ENCODE measurements at regions not wholly inside any gene's neighbourhood (a gene's known extent, or its start where the extent isn't known, plus 50 kb on each side); places are given as distances from the start of the nearest gene placed in this dataset.
"Not testable (repeated sequence)": the region's sequence is repeated elsewhere in the genome, so short reads cannot be mapped to it uniquely, and the experiment has no call there.

DNA sequence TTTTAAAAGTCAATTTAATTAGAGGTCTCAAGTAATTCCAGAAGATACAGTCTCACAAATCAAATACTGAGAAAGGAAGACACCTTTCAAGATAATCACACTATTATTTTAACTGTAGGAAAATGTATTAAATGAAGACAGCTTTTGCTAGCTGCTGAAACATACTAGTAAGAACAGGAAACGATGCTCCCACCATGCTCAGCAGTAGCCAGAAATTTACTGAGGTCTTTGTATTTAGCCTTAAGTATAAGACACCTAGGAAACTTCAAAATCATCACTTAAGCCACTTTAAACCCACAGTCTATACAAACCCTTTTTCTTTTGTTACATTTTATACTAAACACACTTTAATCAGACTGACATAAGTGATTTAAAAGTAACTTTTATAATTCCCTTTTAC, 72.7 kb upstream of the NPIPB12 start:
- DNase-seq (ENCODE audit: low read depth in 2 of 2) = not testable (repeated sequence)

DNA sequence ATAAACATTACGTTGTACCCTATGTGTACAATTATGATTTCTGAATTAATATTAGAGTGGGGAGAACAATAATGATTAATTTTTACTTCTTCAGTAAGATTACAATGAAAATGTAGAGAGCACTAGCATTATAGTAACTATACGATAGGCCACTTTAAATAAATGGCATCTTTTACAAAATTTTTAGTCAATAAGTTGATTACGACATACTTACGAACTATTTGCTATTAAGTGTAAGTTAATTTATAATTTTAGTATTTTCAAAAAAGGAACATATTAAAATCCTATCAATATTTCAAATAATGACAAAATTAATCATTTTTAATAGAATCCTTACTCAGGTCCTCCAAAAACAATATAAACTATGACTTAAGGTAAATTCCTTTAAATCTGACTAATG, 75.6 kb upstream of the NPIPB12 start:
- DNase-seq (ENCODE audit: low read depth in 2 of 2) = not testable (repeated sequence)

GRCh38 chr16:29591919-29592318, 71.1 kb upstream of the SPN start:
- not testable (repeated sequence) for DNase-seq (ENCODE audit: low read depth in 2 of 2)

DNA sequence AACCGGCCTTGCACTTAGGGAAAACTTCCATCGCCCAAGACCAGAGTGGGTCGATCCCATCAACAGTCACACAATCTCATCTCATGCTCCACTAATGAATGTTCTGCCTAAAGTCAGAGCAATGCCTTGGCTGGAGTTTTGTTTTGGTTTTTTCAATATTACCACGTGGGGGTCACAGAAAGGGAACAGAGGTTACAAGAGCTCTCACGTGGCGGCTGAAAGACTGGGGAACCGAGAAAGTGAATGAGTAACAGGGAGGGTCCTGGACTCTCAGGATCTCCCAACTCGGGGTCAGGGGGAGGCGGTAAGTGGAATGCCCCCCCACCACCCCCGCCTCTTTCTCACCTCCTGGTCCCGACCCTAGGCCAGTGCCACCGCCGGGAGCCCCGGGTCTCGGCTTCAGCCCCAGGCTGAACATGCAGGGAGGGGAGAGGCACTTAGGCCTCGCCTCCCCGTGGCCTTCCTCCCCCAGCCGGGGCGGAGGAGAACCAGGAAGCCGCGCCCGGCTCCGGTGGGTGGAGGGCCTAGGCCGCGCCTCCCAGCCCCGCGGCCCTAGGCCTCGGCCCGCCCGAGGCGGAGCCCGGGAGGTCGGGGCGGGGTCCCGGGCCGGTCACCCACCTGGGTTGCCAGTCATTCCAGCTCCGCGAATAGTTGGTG, 68.7 kb upstream of the SPN start:
- not testable (repeated sequence) for DNase-seq (ENCODE audit: low read depth in 2 of 2)

- peak; percentile 76 to 77 for DNase-seq (ENCODE audit: low read depth in 2 of 2)
Observed at GRCh38 chr16:29594926-29595838, 67.9 kb upstream of the SPN start.

- DNase-seq (ENCODE audit: low read depth in 2 of 2) = not testable (repeated sequence)
Observed at GRCh38 chr16:29597030-29597429, 66.0 kb upstream of the SPN start.

- DNase-seq (ENCODE audit: low read depth in 2 of 2) = not testable (repeated sequence)
Observed at GRCh38 chr16:29600111-29601000, 62.7 kb upstream of the SPN start.

DNA sequence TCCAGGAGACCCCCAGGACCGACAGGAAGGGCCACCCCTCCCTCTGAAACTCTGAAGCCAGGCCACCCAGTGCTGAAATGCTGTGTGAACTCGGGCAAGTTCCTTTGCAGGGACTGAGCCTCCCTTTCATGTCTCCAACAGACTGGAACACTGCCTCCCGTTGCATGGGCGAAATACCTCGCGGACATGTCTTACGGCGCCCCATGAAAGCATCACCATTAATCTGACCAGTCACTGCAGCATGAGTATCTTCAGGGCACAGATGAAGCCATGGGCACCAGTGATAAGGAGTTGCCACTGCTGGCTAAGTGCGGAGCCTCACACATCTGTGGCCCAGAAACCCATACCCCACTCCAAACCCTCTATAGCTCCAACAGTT, 60.8 kb upstream of the SPN start:
- DNase-seq (ENCODE audit: low read depth in 2 of 2) = not testable (repeated sequence)

DNA sequence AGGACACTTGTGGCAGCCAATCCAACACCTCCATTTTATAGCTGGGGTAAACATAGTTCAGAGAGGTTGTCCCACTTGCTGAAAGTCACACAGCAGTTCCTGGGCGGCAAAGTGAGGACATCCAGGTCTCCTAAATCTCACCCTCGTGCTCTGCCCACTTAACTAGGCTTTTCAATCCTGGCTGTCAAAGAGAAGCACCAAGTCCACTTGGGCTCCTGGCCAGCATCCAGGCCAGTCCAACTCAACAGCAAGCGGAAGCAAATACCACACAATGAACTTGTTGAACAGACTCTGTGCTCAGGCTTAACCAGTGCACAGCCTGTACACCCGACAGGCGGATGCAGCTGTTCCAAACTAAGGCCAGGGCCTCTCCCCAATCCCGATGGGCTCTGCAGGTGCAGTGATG, 60.4 kb upstream of the SPN start:
- not testable (repeated sequence) for DNase-seq (ENCODE audit: low read depth in 2 of 2)

GRCh38 chr16:29604631-29605549, 58.2 kb upstream of the SPN start:
- DNase-seq (ENCODE audit: low read depth in 2 of 2) = not testable (repeated sequence)

DNA sequence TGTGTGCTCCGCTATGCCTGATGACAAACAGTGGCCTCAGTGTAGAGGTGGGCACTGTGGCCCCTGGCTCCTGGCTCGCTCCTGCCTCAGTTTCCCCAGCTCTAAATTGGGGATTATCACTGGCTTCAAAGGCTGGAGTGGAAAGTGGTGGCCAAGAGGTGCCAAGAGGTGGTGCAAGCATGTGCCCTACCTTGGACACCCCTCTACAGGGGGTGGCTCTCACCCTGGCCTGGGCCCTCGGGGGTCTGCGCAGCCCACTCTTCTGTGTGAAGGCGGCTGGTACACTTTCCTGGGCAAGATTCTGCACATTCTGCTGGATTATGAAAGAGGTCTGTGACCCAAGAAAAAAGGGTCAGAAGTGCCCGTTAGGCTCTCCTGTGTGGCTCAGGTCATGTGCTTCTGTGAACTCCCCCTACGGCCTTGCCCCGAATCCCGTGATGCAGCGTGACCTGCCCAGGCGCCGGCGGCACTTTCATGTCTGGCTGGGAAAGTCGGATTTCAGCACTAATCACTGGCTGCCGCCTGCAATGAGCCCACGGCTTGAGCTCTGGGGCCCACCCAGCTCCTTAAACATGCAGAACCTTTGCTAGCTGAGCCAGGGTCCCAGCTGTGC, 57.3 kb upstream of the SPN start:
- DNase-seq (ENCODE audit: low read depth in 2 of 2) = not testable (repeated sequence)

DNA sequence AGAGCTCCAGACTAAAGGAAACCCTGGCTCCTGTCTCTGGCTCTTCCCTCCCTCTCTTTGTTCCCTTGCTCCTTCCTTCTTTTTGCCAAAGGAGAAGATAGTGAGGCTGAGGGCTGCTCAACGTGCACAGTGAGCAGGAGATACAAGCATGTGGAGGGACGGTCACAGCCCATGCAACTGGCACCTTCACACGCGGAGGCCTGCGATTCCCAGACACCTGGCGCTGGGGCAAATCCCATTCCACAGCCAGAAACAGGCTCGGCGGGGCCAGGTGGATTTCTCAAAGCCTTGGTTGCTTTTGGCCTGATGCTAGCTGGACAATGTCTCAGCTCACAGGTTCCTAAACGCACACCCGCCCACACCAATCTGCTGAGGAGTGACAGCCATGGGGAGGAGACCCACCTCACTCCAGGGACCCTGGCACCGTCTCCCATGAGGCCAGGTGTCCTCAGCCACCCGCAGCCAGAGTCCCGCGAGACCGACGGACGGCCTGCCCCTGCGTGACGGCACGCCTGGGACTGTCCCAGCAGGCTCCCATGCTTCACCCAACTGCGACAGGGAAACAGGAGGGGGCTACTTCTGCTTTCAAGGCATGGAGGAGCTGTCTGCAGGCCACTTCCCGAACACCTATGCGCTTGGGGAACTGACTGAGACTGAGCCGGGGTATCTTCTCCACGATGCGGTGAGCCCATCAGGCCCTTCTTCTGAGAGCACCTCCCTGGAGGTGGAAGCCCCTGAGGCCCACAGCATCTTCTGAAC, 56.2 kb upstream of the SPN start:
- DNase-seq (ENCODE audit: low read depth in 2 of 2) = not testable (repeated sequence)

- DNase-seq (ENCODE audit: low read depth in 2 of 2) = not testable (repeated sequence)
Observed at GRCh38 chr16:29607428-29607823, 55.6 kb upstream of the SPN start.

DNA sequence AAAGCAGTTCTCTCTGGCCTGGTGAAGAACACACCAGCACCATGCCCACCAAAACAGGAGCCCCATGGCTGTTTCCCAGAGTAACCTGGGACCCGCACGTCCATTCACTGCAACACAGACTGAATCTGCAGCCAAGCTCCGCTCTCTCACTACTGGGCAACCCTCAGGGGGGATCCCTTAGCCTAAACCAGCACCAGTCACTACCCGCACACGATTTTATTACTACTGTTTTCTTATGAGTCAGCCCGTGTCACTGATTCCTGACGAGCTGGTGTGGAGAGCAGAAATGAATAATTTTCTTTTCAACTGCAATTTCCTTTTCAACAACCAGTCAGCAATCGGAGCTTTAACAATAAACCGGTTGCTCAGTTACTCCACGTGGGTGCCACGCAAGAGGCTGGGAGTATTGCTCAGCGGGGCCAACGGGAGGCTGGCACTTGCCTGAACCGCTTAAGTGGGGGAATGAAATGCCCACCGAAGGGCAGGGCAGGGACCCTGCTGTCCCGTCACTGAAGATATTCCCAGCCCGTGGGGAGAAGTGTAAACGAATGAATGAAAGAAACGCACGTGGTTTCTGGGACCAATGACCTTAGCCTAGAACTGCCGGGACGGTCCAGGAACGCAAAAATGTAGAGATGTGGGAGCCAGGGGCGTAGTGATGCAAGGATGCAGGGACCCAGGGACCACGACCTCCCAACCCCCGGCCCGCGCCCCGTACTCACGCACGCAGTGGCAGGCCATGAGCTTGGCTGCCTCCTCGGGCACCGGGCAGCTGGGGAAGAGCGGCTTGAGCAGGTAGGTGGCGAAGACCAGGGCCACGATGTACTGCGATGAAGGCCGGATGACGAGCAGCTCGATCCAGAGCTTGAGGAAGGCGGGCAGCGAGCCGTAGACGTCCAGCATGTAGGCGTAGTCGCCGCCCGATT, 50.4 kb upstream of the SPN start:
- DNase-seq (ENCODE audit: low read depth in 2 of 2) = not testable (repeated sequence)
